Suprapubic skin (tissue), 4 donors: ENCODE measurements at regions not wholly inside any gene's neighbourhood (a gene's known extent, or its start where the extent isn't known, plus 50 kb on each side); places are given as distances from the start of the nearest gene placed in this dataset.
"Not testable (repeated sequence)": the region's sequence is repeated elsewhere in the genome, so short reads cannot be mapped to it uniquely, and the experiment has no call there.

Experiments used
- CTCF ChIP-seq, 2 donors: fragments of 200-600 bp in 1 of 2; fragments of 450-650 bp in 1 of 2; sonication (generic) in 1 of 2; IDR thresholded peaks; one replicate each; pipeline ENCODE4 v1.5.1; 2016 to 2019; ENCODE audit warnings: antibody characterized with exemption in 2 of 2, mild to moderate bottlenecking in 1 of 2, moderate library complexity in 1 of 2
- EP300 ChIP-seq: sonication (generic); formaldehyde crosslinking; IDR thresholded peaks from one replicate; pipeline ENCODE4 v1.6.1; 2017; ENCODE audit warnings: antibody characterized with exemption
- POLR2A ChIP-seq, 2 donors: fragments of 450-650 bp; IDR thresholded peaks; one replicate each; pipeline ENCODE4 v1.6.1; 2017; ENCODE audit warnings: antibody characterized with exemption in 2 of 2, mild to moderate bottlenecking in 2 of 2, moderate library complexity in 2 of 2
- POLR2AphosphoS5 ChIP-seq, 3 donors: sonication (generic); formaldehyde crosslinking; IDR thresholded peaks; one replicate each; pipeline ENCODE4 v1.6.1; 2017; ENCODE audit warnings: antibody characterized with exemption in 3 of 3

GRCh38 chr1:120942945-120943319, 53.4 kb downstream of the PPIAL4A start:
- TF ChIP-seq CTCF (IDR thresholded peaks at IDR 0.05); POLR2A (IDR thresholded peaks at IDR 0.05); EP300; POLR2AphosphoS5 (IDR thresholded peaks at IDR 0.05): not testable (repeated sequence)
